NT2/D1 (cell line): ENCODE measurements at regions not wholly inside any gene's neighbourhood (a gene's known extent, or its start where the extent isn't known, plus 50 kb on each side); places are given as distances from the start of the nearest gene placed in this dataset.

Experiments used
- DNase-seq: peaks from one replicate; pipeline ENCODE4 v3.0.0-alpha.2; 2011; ENCODE audit warnings: low read depth, low spot score
- H3K27me3 ChIP-seq: 2 replicates; pipeline ENCODE4 v1.6.0; 2011; ENCODE audit warnings: mild to moderate bottlenecking; ENCODE audit not compliant: insufficient read length, insufficient read depth
- H3K36me3 ChIP-seq: 2 replicates; pipeline ENCODE4 v1.6.1; 2011; ENCODE audit warnings: mild to moderate bottlenecking, low read length, mixed read lengths; ENCODE audit not compliant: insufficient read depth, insufficient read length
- H3K4me1 ChIP-seq: 2 replicates; pipeline ENCODE4 v1.5.1; 2011; ENCODE audit not compliant: insufficient read depth, insufficient read length
- H3K4me3 ChIP-seq: 2 replicates; pipeline ENCODE4 v1.5.1; 2011; ENCODE audit warnings: low read depth; ENCODE audit not compliant: insufficient read length
- H3K9ac ChIP-seq: 2 replicates; pipeline ENCODE4 v1.6.0; 2011; ENCODE audit warnings: low read depth; ENCODE audit not compliant: insufficient read length
- H3K9me3 ChIP-seq: 2 replicates; pipeline ENCODE4 v1.5.1; 2011; ENCODE audit warnings: mild to moderate bottlenecking, low read length; ENCODE audit not compliant: insufficient read depth
- SUZ12 ChIP-seq: IDR thresholded peaks from 2 replicates; pipeline ENCODE4 v1.6.1; 2011; ENCODE audit not compliant: insufficient read length, insufficient read depth; ENCODE audit errors: extremely low read depth
- YY1 ChIP-seq: IDR thresholded peaks from 2 replicates; pipeline ENCODE4 v1.6.1; 2011; ENCODE audit not compliant: insufficient read length, insufficient read depth
- ZNF274 ChIP-seq: IDR thresholded peaks from 2 replicates; pipeline ENCODE4 v1.6.1; 2011; ENCODE audit warnings: mild to moderate bottlenecking, low read depth, low read length

DNA sequence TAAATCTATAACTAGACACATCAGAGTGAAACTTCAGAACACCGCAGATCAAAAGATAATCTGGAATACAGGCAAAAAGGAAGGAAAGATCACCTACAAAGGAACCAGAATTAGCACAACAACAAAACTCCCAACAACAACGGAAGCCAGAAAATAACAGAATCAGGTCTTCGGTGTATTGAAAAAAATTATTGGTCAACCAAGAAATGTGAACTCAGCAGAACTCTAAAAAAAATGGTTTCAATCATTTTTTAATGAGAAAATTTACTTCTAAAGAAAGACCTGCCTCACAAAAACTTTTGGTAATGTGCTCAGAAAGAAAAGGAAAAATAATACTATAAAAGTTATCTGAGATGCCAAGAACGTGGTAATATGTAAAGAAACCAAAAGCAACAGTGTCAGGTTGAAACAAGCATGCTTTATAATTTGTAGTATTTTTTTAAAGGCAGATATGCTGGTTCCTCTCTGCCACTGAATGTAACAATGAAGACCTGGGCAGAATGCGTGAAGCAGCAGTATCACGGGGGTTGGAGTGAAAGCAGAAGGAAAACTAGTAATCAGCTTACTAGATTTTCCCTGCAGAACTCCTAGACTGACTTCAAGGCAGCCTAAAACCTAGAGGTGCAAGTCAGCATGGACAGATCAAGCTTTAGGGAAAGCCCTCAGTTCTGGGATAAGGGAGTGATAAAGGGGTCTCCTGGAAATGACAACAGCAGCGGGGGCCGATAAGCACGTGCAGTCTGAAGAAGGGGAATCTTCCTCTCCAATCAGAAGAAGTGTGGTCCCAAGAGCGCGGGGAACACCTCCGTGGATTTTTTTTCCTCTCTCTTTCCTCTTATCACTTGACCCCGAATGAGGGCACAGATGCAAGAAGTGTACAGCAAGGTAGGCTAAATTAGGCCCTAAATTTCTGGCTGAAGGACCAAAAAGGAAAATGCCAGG lies 80.9 kb upstream of the TEKT1 start:
- H3K4me3 ChIP-seq: no peak overlapping the region
- no peak overlapping the region for H3K9ac ChIP-seq
- DNase-seq: no peak
- H3K4me1 ChIP-seq: no peaks in the 10 kb centered on the region
- no peaks in the 10 kb centered on the region for H3K27me3 ChIP-seq
- no peaks in the 10 kb centered on the region for H3K9me3 ChIP-seq
- TF ChIP-seq YY1 (no peak), SUZ12 (no peak), ZNF274 (no peak)
- H3K36me3 ChIP-seq: no peaks in the 10 kb centered on the region

DNA sequence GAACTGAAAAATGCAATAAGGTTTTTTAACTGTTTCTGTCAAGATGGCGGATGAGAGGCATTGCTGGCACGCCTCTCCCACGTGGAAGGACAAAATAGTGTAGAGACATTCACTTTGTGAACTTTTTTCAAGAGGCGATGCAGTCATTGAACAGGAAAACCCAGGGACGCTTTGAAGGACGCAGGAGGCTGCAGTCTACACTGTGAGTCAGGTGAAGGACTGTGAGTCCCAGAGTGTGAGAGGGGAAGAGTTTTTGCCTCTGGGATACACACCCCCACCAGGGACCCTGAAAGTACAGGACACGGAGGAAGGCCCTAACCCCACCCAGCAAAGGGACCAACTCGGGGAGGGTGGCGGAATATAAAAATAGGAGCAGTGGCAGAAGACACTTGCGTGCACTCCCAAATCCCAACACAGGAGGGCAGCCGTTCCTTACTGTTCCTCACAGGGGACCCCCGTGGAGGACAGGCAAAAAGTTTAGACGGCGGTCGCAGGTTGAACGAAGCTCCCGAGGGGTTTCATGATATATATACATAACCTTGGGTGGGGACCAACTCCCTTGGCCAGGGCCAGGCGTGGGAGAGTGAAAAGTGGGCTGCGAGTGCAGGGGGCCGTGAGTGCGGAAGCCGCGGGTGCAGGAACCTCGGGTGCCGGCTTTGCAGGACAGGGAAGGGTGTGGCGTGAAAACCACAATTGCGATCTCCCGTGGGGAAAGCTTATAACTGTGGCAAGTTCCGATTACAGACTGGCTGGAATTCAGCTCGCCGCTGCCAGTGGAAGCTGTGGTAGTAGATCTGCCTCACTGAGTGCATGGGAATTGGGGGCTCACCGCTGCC lies 82.0 kb upstream of the ALOX12 start:
- Histone ChIP-seq H3K36me3 (no peaks in the 10 kb centered on the region), H3K4me3 (no peak overlapping the region), H3K9me3 (no peaks in the 10 kb centered on the region), H3K9ac (no peak overlapping the region), H3K4me1 (no peaks in the 10 kb centered on the region), H3K27me3 (no peaks in the 10 kb centered on the region)
- peak; percentile 20 for DNase-seq
- TF ChIP-seq YY1: no peak
- no peak for TF ChIP-seq ZNF274
- TF ChIP-seq SUZ12: no peak

DNA sequence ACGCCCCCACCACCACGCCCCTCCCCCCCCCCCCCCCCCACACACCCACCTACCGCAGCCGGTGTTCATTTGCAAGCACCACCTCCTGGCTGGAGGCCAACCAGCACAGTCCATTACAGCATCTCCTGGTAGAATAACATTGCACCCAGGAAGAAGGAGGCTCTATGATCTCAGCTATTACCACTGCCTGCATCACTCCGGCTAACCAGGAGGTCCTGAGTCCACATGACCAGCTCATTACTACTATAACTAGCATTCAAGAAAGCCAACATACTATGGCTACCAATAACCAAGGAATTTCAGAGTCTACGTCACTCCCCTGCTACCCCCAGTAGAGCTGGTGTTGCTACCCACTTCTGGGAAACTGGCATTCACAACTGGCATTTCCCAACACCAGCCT lies 81.1 kb upstream of the ALOX12 start:
- Histone ChIP-seq H3K4me3 (no peak overlapping the region), H3K9me3 (no peaks in the 10 kb centered on the region), H3K9ac (no peak overlapping the region), H3K27me3 (no peaks in the 10 kb centered on the region), H3K36me3 (no peaks in the 10 kb centered on the region), H3K4me1 (no peaks in the 10 kb centered on the region)
- TF ChIP-seq ZNF274 (no peak), YY1 (no peak), SUZ12 (no peak)
- DNase-seq: no peak

DNA sequence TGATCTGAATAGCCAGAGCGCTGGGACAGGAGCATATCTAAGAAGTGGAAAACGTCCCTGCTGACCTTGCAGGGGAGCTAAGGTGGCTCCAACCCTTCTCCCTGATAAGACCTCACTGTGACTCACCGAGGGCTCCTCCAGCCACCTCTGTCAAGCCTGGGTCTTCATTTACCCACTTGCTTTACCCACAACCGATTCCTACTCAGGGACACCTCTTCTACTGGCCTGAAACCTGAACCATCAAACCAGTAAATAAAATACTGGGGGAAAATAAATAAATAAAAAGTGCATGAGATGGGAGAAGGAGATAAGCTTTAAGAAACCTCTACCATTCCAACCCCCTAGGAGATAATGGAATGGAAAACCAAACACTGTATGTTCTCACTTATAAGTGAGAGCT lies 80.2 kb upstream of the ALOX12 start:
- no peaks in the 10 kb centered on the region for H3K36me3 ChIP-seq
- DNase-seq: no peak
- no peaks in the 10 kb centered on the region for H3K9me3 ChIP-seq
- H3K4me3 ChIP-seq: no peak overlapping the region
- no peak overlapping the region for H3K9ac ChIP-seq
- H3K27me3 ChIP-seq: no peaks in the 10 kb centered on the region
- TF ChIP-seq YY1: no peak
- TF ChIP-seq ZNF274: no peak
- TF ChIP-seq SUZ12: no peak
- H3K4me1 ChIP-seq: no peaks in the 10 kb centered on the region

DNA sequence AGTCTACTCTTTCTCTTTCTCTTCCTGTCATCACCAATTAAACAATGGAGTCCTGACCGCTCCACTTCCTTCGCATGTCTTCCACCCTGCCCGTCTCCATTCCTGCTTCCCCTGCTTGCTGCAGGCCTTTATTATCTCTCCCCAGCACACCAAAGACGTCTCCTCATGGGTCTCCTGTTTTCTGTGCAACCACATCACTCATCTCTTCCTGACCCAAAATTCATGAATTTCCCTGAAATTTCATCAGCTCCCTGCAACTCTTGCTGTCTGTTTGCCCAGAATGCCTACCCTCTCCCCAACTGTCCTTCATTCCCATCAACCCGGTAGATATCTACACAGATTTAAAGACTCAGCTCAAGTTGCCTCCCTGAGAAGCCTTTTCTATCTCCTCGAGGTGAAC lies 76.7 kb upstream of the ALOX12 start:
- TF ChIP-seq SUZ12 (no peak), YY1 (no peak), ZNF274 (no peak)
- H3K27me3 ChIP-seq: no peaks in the 10 kb centered on the region
- no peaks in the 10 kb centered on the region for H3K36me3 ChIP-seq
- H3K9me3 ChIP-seq: no peaks in the 10 kb centered on the region
- no peak overlapping the region for H3K9ac ChIP-seq
- no peaks in the 10 kb centered on the region for H3K4me1 ChIP-seq
- no peak overlapping the region for H3K4me3 ChIP-seq
- no peak for DNase-seq

DNA sequence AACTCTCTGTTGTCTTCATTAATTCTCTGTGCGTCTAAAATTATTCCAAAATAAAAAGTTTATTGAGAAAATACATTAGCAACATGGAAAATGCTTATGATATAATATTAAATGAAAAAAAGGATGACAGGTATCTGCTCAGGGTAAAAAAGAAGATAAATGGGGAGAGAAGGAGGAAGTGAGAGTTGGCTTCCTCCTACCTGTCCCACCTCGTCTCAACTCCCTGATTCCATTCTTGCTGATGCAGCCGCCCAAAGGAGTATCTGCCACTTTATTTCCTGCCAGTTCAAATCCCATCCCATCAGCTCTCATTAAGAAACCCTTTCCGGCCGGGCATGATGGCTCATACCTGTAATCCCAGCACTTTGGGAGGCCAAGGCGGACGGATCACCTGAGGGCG lies 72.5 kb upstream of the ALOX12 start:
- no peak for DNase-seq
- Histone ChIP-seq H3K4me1 (no peaks in the 10 kb centered on the region), H3K9ac (no peak overlapping the region), H3K36me3 (no peaks in the 10 kb centered on the region), H3K4me3 (no peak overlapping the region), H3K27me3 (no peaks in the 10 kb centered on the region), H3K9me3 (no peaks in the 10 kb centered on the region; the same call in 1 of the 2 replicates)
- TF ChIP-seq SUZ12 (no peak), YY1 (no peak), ZNF274 (no peak)

DNA sequence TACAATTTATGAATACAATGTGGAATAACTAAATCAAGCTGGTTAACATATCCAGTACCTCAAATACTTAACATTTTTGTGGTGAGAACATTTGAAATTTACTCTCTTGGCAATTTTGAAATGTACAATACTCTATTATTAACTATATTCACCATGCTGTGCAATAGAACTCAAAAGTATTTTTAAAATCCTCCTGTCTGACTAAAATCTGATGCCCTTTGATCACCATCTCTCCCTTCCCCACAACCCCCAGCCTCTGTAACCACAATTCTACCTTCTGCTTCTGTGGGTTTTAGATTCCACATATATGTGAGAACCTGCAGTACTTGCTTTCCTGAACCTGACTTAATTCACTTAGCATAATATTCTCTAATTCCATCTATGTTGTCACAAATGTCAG lies 71.6 kb upstream of the ALOX12 start:
- no peaks in the 10 kb centered on the region for H3K4me1 ChIP-seq
- no peak overlapping the region for H3K9ac ChIP-seq
- no peaks in the 10 kb centered on the region for H3K36me3 ChIP-seq
- H3K27me3 ChIP-seq: no peaks in the 10 kb centered on the region
- no peak for DNase-seq
- H3K4me3 ChIP-seq: no peak overlapping the region
- TF ChIP-seq SUZ12: no peak
- no peak for TF ChIP-seq YY1
- TF ChIP-seq ZNF274: no peak
- no peaks in the 10 kb centered on the region; the same call in 1 of the 2 replicates for H3K9me3 ChIP-seq
